ENCODE measurements at regions not wholly inside any gene's neighbourhood (a gene's known extent, or its start where the extent isn't known, plus 50 kb on each side); places are given as distances from the start of the nearest gene placed in this dataset.

DNA sequence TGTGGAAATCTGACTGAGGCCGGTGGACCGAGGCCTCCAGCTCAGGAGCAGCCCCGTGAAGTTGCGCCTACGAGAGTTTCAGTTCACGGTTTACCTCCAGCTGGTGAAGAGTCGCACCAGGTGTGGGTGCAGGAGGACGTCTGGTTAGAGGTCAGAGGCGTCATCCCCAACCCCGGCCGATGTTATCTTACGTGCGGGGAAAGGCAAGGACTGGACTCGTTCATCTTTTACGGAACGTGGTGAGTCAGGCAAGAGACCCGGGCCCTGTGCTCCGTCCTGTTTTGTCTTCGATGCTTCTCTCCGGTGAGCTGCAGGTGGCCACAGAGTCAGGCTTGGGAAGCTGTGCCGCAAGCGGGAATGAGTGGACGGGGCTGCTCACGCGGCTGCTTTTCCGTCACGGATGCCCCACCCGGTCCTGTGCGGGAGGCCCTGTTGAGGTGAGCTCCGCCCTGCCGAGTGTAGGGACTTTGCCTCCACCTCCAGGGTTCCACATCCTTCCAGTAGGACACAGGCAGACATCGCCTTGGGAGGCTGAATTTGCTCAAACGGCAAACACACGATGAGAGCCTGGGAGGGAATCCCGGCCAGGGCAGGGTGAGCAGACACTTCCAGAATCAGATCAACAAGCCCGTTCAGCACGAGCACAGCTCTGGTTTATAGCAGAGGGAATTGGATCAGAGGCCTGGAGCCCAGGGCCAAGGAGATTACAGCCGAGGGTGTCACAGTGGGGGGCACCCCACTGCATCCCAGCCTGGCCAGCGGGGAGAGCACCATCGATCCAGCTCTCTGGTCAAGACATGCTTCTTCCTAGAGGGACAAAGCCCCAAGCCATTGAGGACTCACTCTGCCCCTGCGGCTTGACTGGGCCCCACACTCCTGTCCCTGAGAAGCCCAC lies 50.1 kb upstream of the INPP5A start:
- TF ChIP-seq POLR2A (IDR thresholded peaks at IDR 0.05), result no peak
- TF ChIP-seq, protein P1, sequence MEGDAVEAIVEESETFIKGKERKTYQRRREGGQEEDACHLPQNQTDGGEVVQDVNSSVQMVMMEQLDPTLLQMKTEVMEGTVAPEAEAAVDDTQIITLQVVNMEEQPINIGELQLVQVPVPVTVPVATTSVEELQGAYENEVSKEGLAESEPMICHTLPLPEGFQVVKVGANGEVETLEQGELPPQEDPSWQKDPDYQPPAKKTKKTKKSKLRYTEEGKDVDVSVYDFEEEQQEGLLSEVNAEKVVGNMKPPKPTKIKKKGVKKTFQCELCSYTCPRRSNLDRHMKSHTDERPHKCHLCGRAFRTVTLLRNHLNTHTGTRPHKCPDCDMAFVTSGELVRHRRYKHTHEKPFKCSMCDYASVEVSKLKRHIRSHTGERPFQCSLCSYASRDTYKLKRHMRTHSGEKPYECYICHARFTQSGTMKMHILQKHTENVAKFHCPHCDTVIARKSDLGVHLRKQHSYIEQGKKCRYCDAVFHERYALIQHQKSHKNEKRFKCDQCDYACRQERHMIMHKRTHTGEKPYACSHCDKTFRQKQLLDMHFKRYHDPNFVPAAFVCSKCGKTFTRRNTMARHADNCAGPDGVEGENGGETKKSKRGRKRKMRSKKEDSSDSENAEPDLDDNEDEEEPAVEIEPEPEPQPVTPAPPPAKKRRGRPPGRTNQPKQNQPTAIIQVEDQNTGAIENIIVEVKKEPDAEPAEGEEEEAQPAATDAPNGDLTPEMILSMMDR (IDR thresholded peaks at IDR 0.05), result no peak
- no peak for DNase-seq (ENCODE audit: low spot score in 2 of 2)
- no peak overlapping the region for H3K4me3 ChIP-seq (ENCODE audit: low read depth, poor library complexity, severe bottlenecking)
- 94 to 96% methylated on average over 39 to 41 of the region's 41 CpGs for WGBS, 2 donors
- intact Hi-C loops (cut with DNase I; ENCODE audit: low total_unique reads), result no loop called here
